ENCODE measurements at regions not wholly inside any gene's neighbourhood (a gene's known extent, or its start where the extent isn't known, plus 50 kb on each side); places are given as distances from the start of the nearest gene placed in this dataset.

- H3K9me3 ChIP-seq (ENCODE audit: control extremely low read depth in 1 of 3, control insufficient read depth in 2 of 3, insufficient read depth in 1 of 3, low read length in 2 of 3), result no peaks in the 10 kb centered on the region
- ATAC-seq (ENCODE audit: low read depth) (no peak), DNase-seq (no peak)
- Mint-ChIP-seq H3K27me3 (peaks cover 28% of the 10 kb centered on the region), H3K4me3 (no peak overlapping the region), H3K4me1 (no peaks in the 10 kb centered on the region), H3K9me3 (ENCODE audit: insufficient read depth) (no peaks in the 10 kb centered on the region), H3K27ac (no peak overlapping the region)
- ChIA-PET CTCF (no interaction called here), POLR2A (no interaction called here)
- H3K79me2 ChIP-seq (ENCODE audit: control insufficient read depth, insufficient read depth, low read length), result no peaks in the 10 kb centered on the region
- H3K27ac ChIP-seq (ENCODE audit: low read length in 2 of 2), result no peak overlapping the region
- H3K4me2 ChIP-seq (replicated peaks; ENCODE audit: low read depth, low read length, poor library complexity, severe bottlenecking), result no peak overlapping the region
- no peaks in the 10 kb centered on the region for H3K27me3 ChIP-seq (replicated peaks in 1 of 4; ENCODE audit: control extremely low read depth in 1 of 4, control insufficient read depth in 3 of 4, insufficient read depth in 4 of 4, low read length in 3 of 4)
- no peaks in the 10 kb centered on the region for H3K36me3 ChIP-seq (replicated peaks in 1 of 2; ENCODE audit: control extremely low read depth in 1 of 2, control insufficient read depth in 1 of 2, extremely low read depth in 1 of 2, insufficient read depth in 2 of 2, low read length in 1 of 2)
- no peak overlapping the region for H3K9ac ChIP-seq (ENCODE audit: low read length)
- intact Hi-C loops (cut with micrococcal nuclease), result no loop called here
- H3K4me1 ChIP-seq (ENCODE audit: control insufficient read depth in 2 of 2, insufficient read depth in 2 of 2, low read length in 2 of 2), result no peaks in the 10 kb centered on the region
- H4K20me1 ChIP-seq (ENCODE audit: control insufficient read depth, insufficient read depth, low read length, poor library complexity, severe bottlenecking), result no peaks in the 10 kb centered on the region
- H2AFZ ChIP-seq (ENCODE audit: insufficient read depth, low read depth, low read length, poor library complexity, severe bottlenecking), result no peak overlapping the region
- no peak for TF ChIP-seq CTCF (IDR thresholded peaks at IDR 0.05)
- no peak for TF ChIP-seq EZH2 (IDR thresholded peaks at IDR 0.05; ENCODE audit: borderline replicate concordance, insufficient read depth, low read depth, low read length, poor library complexity, severe bottlenecking)
- WGBS (ENCODE audit: insufficient coverage), result 92% methylated on average over 2 of the region's 3 CpGs
- H3K4me3 ChIP-seq (ENCODE audit: control extremely low read depth in 1 of 5, extremely low read depth in 1 of 5, insufficient read depth in 1 of 5, low read depth in 2 of 5, low read length in 4 of 5), result no peak overlapping the region
Measured at GRCh38 chr4:41410049-41410448, 127.9 kb upstream of the LIMCH1 start.

- no peaks in the 10 kb centered on the region for H3K36me3 ChIP-seq (replicated peaks in 1 of 2; ENCODE audit: control extremely low read depth in 1 of 2, control insufficient read depth in 1 of 2, extremely low read depth in 1 of 2, insufficient read depth in 2 of 2, low read length in 1 of 2)
- WGBS (ENCODE audit: insufficient coverage), result 0% methylated on average over 1 of the region's 8 CpGs
- intact Hi-C loops (cut with micrococcal nuclease), result no loop called here
- H3K9me3 ChIP-seq (ENCODE audit: control extremely low read depth in 1 of 3, control insufficient read depth in 2 of 3, insufficient read depth in 1 of 3, low read length in 2 of 3), result no peaks in the 10 kb centered on the region
- Mint-ChIP-seq H3K27me3 (peaks cover 20% of the 10 kb centered on the region), H3K9me3 (ENCODE audit: insufficient read depth) (no peaks in the 10 kb centered on the region), H3K4me1 (no peaks in the 10 kb centered on the region), H3K27ac (no peak overlapping the region), H3K4me3 (no peak overlapping the region)
- ATAC-seq (ENCODE audit: low read depth) (no peak), DNase-seq (no peak)
- H3K79me2 ChIP-seq (ENCODE audit: control insufficient read depth, insufficient read depth, low read length), result no peaks in the 10 kb centered on the region
- H3K27me3 ChIP-seq (replicated peaks in 1 of 4; ENCODE audit: control extremely low read depth in 1 of 4, control insufficient read depth in 3 of 4, insufficient read depth in 4 of 4, low read length in 3 of 4), result no peaks in the 10 kb centered on the region
- TF ChIP-seq EZH2 (IDR thresholded peaks at IDR 0.05; ENCODE audit: borderline replicate concordance, insufficient read depth, low read depth, low read length, poor library complexity, severe bottlenecking) (no peak), CTCF (IDR thresholded peaks at IDR 0.05) (no peak)
- no peak overlapping the region for H2AFZ ChIP-seq (ENCODE audit: insufficient read depth, low read depth, low read length, poor library complexity, severe bottlenecking)
- POLR2A ChIA-PET, result no interaction called here
- no peak overlapping the region for H3K4me3 ChIP-seq (ENCODE audit: control extremely low read depth in 1 of 5, extremely low read depth in 1 of 5, insufficient read depth in 1 of 5, low read depth in 2 of 5, low read length in 4 of 5)
- H3K9ac ChIP-seq (ENCODE audit: low read length), result no peak overlapping the region
- CTCF ChIA-PET, result interaction anchor here (0.5 kb wide), 1 partner anchor 207 kb away, joined by 3 read pairs; no protein-coding TSS in a partner anchor
- no peaks in the 10 kb centered on the region for H3K4me1 ChIP-seq (ENCODE audit: control insufficient read depth in 2 of 2, insufficient read depth in 2 of 2, low read length in 2 of 2)
- no peak overlapping the region for H3K27ac ChIP-seq (ENCODE audit: low read length in 2 of 2)
- H3K4me2 ChIP-seq (replicated peaks; ENCODE audit: low read depth, low read length, poor library complexity, severe bottlenecking), result no peak overlapping the region
- no peaks in the 10 kb centered on the region for H4K20me1 ChIP-seq (ENCODE audit: control insufficient read depth, insufficient read depth, low read length, poor library complexity, severe bottlenecking)
Measured at GRCh38 chr4:41413670-41414411, 124.1 kb upstream of the LIMCH1 start.

All from B cell (primary cell).